ENCODE measurements at regions not wholly inside any gene's neighbourhood (a gene's known extent, or its start where the extent isn't known, plus 50 kb on each side); places are given as distances from the start of the nearest gene placed in this dataset.

GRCh38 chr7:85781606-85782005 lies 594.8 kb upstream of the SEMA3D start:
- no peak for DNase-seq (ENCODE audit: low spot score)

- DNase-seq (ENCODE audit: low spot score), result no peak
Observed at GRCh38 chr7:85776691-85777345, 590.0 kb upstream of the SEMA3D start.

- DNase-seq (ENCODE audit: low spot score), result no peak
Observed at GRCh38 chr7:85775431-85775830, 588.6 kb upstream of the SEMA3D start.

- DNase-seq (ENCODE audit: low spot score), result no peak
Observed at GRCh38 chr7:85774986-85775385, 588.1 kb upstream of the SEMA3D start.

- no peak for DNase-seq (ENCODE audit: low spot score)
Observed at GRCh38 chr7:85773116-85773728, 586.4 kb upstream of the SEMA3D start.

GRCh38 chr7:85771516-85771915 lies 584.7 kb upstream of the SEMA3D start:
- DNase-seq (ENCODE audit: low spot score), result no peak

- no peak for DNase-seq (ENCODE audit: low spot score)
Observed at GRCh38 chr7:85770332-85770731, 583.5 kb upstream of the SEMA3D start.

GRCh38 chr7:85765698-85766298 lies 578.9 kb upstream of the SEMA3D start:
- no peak for DNase-seq (ENCODE audit: low spot score)

GRCh38 chr7:85764034-85764433 lies 577.2 kb upstream of the SEMA3D start:
- no peak for DNase-seq (ENCODE audit: low spot score)

GRCh38 chr7:85757348-85757747 lies 570.5 kb upstream of the SEMA3D start:
- DNase-seq (ENCODE audit: low spot score), result no peak

GRCh38 chr7:85750454-85750949 lies 563.6 kb upstream of the SEMA3D start:
- DNase-seq (ENCODE audit: low spot score), result peak; percentile 62

- DNase-seq (ENCODE audit: low spot score), result peak; percentile 41
Observed at GRCh38 chr7:85749696-85750453, 563.0 kb upstream of the SEMA3D start.

- DNase-seq (ENCODE audit: low spot score), result no peak
Observed at GRCh38 chr7:85748861-85749260, 562.0 kb upstream of the SEMA3D start.

- no peak for DNase-seq (ENCODE audit: low spot score)
Observed at GRCh38 chr7:85737426-85737825, 550.6 kb upstream of the SEMA3D start.

GRCh38 chr7:85736085-85736484 lies 549.2 kb upstream of the SEMA3D start:
- DNase-seq (ENCODE audit: low spot score), result no peak

GRCh38 chr7:85734823-85735222 lies 548.0 kb upstream of the SEMA3D start:
- no peak for DNase-seq (ENCODE audit: low spot score)

- no peak for DNase-seq (ENCODE audit: low spot score)
Observed at GRCh38 chr7:85733169-85733915, 546.5 kb upstream of the SEMA3D start.

- no peak for DNase-seq (ENCODE audit: low spot score)
Observed at GRCh38 chr7:85730012-85730411, 543.2 kb upstream of the SEMA3D start.

- DNase-seq (ENCODE audit: low spot score), result no peak
Observed at GRCh38 chr7:85725026-85725425, 538.2 kb upstream of the SEMA3D start.

- no peak for DNase-seq (ENCODE audit: low spot score)
Observed at GRCh38 chr7:85719981-85720953, 533.4 kb upstream of the SEMA3D start.

GRCh38 chr7:85716353-85716752 lies 529.5 kb upstream of the SEMA3D start:
- no peak for DNase-seq (ENCODE audit: low spot score)
